Hematopoietic multipotent progenitor cell (in vitro differentiated cells): ENCODE measurements at regions not wholly inside any gene's neighbourhood (a gene's known extent, or its start where the extent isn't known, plus 50 kb on each side); places are given as distances from the start of the nearest gene placed in this dataset.
A peak's percentile ranks its signal among the peaks of the same experiment; 100 is the strongest.
"Not testable (repeated sequence)": the region's sequence is repeated elsewhere in the genome, so short reads cannot be mapped to it uniquely, and the experiment has no call there.

Experiments
- DNase-seq, 3 donors: peaks; one replicate each; pipeline ENCODE4 v3.0.0-alpha.2; 2011 to 2015; ENCODE audit warnings: low read depth in 2 of 3, low spot score in 2 of 3

DNA sequence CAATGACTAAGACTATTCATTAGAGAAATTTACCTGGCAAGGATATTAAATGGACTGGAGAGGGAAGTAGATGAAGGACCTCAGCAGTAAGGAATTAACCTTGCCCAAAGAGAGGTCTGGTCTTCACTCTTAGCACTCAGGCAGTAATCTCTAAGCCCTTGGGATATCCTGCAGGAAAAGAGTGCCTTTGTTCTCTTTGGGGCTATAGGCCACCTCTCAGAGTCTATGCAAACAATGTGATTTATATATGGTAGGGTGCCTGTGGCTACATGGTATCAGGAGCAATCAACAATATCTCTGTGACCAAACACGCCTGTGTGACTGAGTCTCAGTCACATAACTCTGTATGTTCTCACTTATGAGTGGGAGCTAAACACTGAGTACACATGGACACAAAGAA is 154.7 kb upstream of the CDK1 start:
- no peak for DNase-seq

DNA sequence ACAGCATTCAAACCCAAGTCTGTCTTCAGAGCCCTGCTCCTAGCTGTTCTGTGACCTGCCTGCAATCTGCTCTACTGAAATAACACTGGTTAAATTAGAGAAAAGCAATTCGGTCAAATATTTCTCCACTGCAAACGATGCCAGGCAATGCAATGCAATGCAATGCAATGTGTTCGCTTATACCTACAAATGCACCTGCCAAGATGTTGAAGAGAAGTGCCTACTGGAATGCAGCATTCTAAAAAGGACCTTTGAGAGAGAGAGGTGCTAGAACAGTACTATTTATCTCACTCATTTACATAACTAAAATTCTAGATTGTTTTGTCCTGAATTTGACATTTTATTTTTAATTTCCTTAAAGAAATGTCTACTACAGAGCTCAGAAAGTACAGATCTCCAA is 157.3 kb upstream of the CDK1 start:
- no peak for DNase-seq

GRCh38 chr10:60618861-60619260 is 159.4 kb upstream of the CDK1 start:
- DNase-seq: no peak

DNA sequence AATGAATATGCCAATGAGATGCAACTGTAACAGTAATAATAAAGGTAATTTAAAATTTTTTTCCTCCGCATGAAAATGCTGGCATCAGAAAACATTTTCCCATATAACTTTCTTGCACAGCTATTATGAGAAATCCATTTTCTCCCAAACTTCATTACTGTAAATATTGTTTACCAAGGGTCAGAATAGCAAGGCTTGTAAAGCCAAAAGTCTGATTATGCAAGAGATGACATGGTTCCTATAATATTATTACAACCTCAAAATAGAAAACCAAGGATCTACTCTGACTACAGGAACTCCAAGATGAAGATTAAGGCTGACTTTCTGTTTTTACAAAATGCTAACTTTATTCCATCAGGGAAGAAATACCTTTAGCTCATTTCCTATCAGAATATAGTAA is 162.7 kb upstream of the CDK1 start:
- DNase-seq: no peak

DNA sequence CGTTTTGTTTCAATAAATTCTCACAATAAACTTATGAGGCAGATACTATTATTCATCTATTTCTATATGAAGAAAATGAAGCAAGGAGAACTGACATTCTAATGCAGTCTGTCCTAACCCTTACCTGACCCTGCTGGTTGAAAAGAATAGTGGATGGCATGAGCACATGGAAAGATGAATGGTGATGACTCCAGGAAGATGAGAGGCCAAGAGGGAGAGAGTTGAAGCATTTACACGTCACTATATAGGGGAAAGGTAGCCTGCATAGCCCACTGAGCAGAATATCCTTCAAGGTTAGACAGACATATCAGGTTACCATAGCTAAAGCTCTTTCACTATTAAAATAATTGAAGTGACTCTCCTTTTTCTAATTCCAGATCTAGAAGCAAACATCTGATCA is 163.9 kb upstream of the CDK1 start:
- DNase-seq: no peak

DNA sequence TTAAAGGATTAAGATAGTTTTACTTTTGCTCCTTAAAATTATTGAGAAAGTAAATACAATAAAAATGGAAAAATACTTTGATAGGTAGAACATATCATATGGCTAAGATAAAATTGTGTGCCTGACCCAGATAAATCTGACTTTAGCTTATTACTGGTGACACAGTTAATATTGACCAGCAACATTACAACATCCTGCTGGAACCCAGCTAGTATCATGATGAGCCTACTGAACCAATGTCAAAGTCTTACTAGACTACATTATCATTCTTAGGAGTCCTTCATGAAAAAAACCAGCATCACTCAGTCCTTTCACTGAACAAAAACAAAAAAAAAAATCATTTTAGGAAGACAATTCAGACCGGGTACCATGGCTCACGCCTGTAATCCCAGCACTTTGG is 164.8 kb upstream of the CDK1 start:
- DNase-seq: no peak

- no peak for DNase-seq
Measured at GRCh38 chr10:60611291-60611747, 167.0 kb upstream of the CDK1 start.

GRCh38 chr10:60607372-60607771 is 170.9 kb upstream of the CDK1 start:
- no peak for DNase-seq

- DNase-seq: peak in 2 of 3 donors; percentile 48 to 62
Measured at GRCh38 chr10:60606343-60607080, 171.8 kb upstream of the CDK1 start.

DNA sequence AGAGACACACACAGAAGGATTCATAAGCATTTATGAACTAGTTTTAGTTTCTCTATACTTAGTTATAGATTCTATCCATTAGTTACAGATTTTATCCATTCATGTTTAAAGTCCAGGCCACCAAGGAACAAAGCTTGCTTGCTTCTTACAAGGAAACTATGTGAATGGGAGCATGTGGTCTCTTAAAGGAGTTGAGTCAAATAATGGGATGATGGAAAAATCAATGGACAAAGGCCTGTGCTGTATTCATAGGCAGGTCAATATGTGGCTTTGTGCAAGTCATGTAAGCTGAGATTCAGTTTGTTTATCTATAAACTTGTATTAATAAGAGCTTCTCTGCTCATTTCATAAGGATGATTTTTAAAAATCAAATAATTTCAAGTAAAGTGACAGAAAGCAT is 172.8 kb upstream of the CDK1 start:
- DNase-seq: no peak

- no peak for DNase-seq
Measured at GRCh38 chr10:60604342-60604741, 173.9 kb upstream of the CDK1 start.

GRCh38 chr10:60597513-60597912 is 180.8 kb upstream of the CDK1 start:
- DNase-seq: no peak

DNA sequence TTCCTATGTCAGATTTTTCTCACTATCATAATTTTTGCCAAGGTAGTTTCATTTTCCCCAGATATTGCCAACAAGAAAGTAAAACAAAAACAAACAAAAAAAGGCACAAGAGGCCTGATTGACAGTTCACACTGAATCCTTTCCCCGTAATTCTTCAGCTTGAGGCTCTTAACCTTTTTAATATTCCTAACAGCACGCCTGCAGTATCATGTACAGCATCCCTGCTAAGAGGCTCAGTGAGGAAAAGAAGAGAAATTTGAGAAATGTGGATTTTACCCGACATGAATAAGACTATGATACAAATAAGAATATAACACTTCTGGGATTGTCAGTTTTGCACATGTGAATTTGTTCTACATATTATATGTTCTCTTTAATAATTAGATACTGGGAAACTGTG is 182.4 kb upstream of the CDK1 start:
- no peak for DNase-seq

GRCh38 chr10:60594476-60595051 is 183.7 kb upstream of the CDK1 start:
- no peak for DNase-seq

- DNase-seq: no peak
Measured at GRCh38 chr10:60591119-60591518, 187.2 kb upstream of the CDK1 start.

- no peak for DNase-seq
Measured at GRCh38 chr10:60589376-60589775, 188.9 kb upstream of the CDK1 start.

DNA sequence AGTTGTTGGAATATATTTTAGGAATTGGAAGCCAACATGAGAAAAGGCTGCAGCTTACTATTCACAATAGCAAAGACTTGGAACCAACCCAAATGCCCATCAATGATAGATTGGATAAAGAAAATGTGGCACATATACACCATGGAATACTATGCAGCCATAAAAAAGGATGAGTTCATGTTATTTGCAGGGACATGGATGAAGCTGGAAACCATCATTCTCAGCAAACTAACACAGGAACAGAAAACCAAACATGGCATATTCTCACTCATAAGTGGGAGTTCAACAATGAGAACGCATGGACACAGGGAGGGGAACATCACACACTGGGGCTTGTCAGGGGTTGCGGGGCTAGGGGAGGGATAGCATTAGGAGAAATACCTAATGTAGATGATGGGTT is 192.1 kb upstream of the ANK3 start:
- not testable (repeated sequence) for DNase-seq

DNA sequence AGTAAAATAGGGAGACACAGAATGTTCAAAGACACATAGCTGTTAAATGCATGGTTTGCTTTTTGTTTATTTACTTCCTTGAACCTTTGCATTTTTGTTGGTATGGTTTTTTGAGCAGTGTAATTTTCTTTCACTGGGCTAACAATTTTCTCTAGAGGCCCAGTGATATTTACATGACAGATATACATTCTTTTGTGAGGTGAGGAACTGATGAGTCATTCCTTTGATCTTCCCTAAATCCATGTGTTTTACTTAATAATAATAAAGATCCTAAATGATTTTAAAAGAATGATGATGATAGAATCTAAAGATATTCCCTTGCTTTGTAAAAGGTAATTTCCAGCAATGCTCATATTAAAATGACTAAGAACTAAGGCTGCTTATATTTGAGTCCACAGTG is 188.5 kb upstream of the ANK3 start:
- DNase-seq: no peak

DNA sequence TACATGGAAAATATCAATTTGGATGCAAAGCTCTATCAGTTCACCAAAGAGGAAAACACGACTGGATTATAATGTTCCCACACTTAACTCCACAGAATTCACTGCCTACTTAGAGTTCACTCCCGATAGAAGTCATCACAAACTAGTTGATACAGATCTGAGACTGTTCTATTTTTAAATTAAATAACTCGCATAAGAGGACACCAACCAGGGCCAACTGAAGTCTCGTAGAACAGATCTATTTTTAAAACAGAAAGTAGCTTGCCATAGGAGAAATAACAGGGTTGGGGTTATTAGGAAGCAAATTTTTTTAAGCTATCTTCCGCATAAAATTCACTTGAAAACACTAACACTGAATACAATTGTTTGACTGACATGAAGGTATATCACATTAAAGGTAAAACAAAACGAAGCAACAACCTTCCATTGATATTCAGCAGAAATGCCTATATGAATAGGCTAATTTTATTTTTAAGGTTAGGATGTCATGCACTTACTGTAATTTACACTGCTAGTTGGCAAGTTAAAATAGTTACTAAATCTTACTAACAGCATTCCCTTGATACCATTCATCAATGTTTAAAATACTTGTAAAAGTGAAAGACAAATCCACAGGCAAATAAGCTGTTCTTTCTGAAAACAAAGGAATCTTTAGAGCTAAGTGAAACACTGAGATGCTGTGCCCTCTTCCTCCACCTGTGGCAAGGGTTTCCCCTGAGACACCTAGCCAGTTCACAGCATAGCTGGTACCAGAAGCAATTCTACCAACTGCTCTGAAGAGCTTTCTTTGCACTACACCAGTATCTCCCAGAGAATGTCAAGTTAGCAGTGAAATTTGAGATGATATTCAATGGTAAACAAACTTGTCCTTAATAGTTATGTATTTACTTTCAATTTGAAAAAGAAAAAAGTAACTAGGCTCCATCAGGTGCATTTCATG is 186.7 kb upstream of the ANK3 start:
- DNase-seq: peak in 2 of 3 donors; percentile 13 to 41

- no peak for DNase-seq
Measured at GRCh38 chr10:60575105-60575504, 185.4 kb upstream of the ANK3 start.

DNA sequence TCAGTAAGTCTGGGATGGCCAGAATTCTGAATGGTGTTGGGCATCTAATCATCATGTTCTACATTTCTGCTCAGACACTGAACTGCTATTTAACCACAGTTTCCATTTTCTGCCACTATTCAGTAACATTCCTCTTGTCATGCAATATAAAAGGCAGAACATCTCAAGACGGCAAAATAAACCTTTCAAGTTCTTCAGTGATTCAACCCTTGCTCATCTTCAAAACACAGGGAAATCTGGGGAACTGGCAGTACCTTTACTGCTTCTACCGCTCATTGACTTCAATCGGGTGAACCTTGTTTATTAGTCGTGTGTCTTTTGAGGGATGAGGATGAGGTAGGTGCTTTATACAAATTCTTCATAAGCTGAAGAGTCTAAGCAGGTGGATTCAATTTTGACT is 184.7 kb upstream of the ANK3 start:
- no peak for DNase-seq

DNA sequence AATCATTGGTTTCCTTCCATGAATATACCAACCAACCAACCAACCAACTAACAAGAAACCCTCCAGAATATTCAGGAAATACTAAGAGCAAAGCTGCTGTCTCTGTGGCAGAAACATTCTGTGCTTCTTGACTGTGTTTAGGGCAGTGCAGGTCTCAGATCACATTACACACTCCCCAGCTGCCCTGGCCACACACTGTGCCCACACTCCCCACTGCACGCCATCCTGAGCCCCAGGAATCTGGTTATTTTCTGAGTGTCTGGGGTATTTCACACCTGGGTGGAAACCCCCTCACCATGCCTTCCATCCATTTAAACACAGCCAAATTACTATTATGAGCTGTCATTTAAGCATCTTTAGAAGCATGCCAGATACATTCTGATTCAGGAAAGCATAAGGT is 183.7 kb upstream of the ANK3 start:
- DNase-seq: peak in 1 of 3 donors; percentile 5
